Endothelial cell of umbilical vein (primary cell): ENCODE measurements at regions not wholly inside any gene's neighbourhood (a gene's known extent, or its start where the extent isn't known, plus 50 kb on each side); places are given as distances from the start of the nearest gene placed in this dataset.

Experiments used
- BruUV-seq: library from RNA; stranded (reverse); fragments of 400-500 nt; replicated peaks from 2 replicates; lab custom pipeline; 2021; lab: Mats Ljungman, UMichigan
- CTCF ChIA-PET: fragments of 300-600, 350-600 bp; sonication (Branson Sonifier 250); formaldehyde crosslinking; loops from one replicate; lab custom pipeline; 2021; ENCODE audit warnings: antibody characterized with exemption, inconsistent platforms; lab: Charles Lee
- POLR2A ChIA-PET: fragments of 300-600, 350-600 bp; sonication (Branson Sonifier 250); formaldehyde crosslinking; loops from one replicate; lab custom pipeline; 2021; ENCODE audit warnings: antibody characterized with exemption, inconsistent platforms; lab: Charles Lee
- DNase-seq: peaks from one replicate; pipeline ENCODE4 v3.0.0-alpha.2; 2011; ENCODE audit warnings: low read depth, low spot score
- FAIRE-seq: peaks from 2 replicates; lab custom pipeline; 2011; peaks lifted over from hg19 to GRCh38; lab: Jason Lieb, UNC
- H2AFZ ChIP-seq: 2 replicates; pipeline ENCODE4 v1.6.0; 2012; ENCODE audit warnings: low read depth, low read length, control low read depth, inconsistent platforms
- H3K27ac ChIP-seq: 2 replicates; pipeline ENCODE4 v1.5.1; 2011; ENCODE audit warnings: low read depth, mild to moderate bottlenecking, control low read depth, low read length, moderate library complexity; ENCODE audit not compliant: insufficient read depth
- H3K27me3 ChIP-seq, 2 experiments: 2 replicates each; pipeline versions ENCODE4 v1.6.0 to v1.6.1; 2011; ENCODE audit warnings: low read length in 2 of 2, mixed read lengths in 1 of 2; ENCODE audit not compliant: control insufficient read depth in 2 of 2, insufficient read depth in 2 of 2
- H3K36me3 ChIP-seq, 2 experiments: 2 replicates in 1 of 2; 3 replicates in 1 of 2; pipeline ENCODE4 v1.5.1; 2011; ENCODE audit warnings: low read length in 2 of 2, mild to moderate bottlenecking in 1 of 2, moderate library complexity in 1 of 2; ENCODE audit not compliant: control insufficient read depth in 2 of 2, insufficient read depth in 2 of 2; ENCODE audit errors: extremely low read depth in 1 of 2
- H3K4me1 ChIP-seq: 3 replicates; pipeline ENCODE4 v1.5.1; 2011; ENCODE audit warnings: mild to moderate bottlenecking, low read length; ENCODE audit not compliant: control insufficient read depth, insufficient read depth; ENCODE audit errors: extremely low read depth
- H3K4me2 ChIP-seq: 2 replicates; pipeline ENCODE4 v1.6.1; 2011; ENCODE audit warnings: low read length, control low read depth, mixed read lengths; ENCODE audit not compliant: insufficient read depth
- H3K4me3 ChIP-seq, 3 experiments: fragments of 200-600 bp in 1 of 3; sonication (generic), shearing (Covaris generic) in 1 of 3; replicated peaks in 1 of 3; 2 replicates each; pipeline ENCODE4 v1.5.1; 2011 to 2016; ENCODE audit warnings: control low read depth in 3 of 3, low read length in 3 of 3, mild to moderate bottlenecking in 2 of 3, inconsistent platforms in 1 of 3, low read depth in 1 of 3, moderate library complexity in 1 of 3; ENCODE audit not compliant: insufficient read depth in 1 of 3
- H3K79me2 ChIP-seq: 2 replicates; pipeline ENCODE4 v1.6.0; 2012; ENCODE audit warnings: low read length, inconsistent platforms; ENCODE audit not compliant: control insufficient read depth, insufficient read depth
- H3K9ac ChIP-seq: replicated peaks from 2 replicates; pipeline ENCODE3; 2011; ENCODE audit warnings: low read length, control low read depth; ENCODE audit not compliant: insufficient read depth; ENCODE audit errors: extremely low read depth
- H3K9me1 ChIP-seq: replicated peaks from 3 replicates; pipeline ENCODE4 v1.6.0; 2011; ENCODE audit warnings: mild to moderate bottlenecking, low read length; ENCODE audit not compliant: control insufficient read depth, insufficient read depth; ENCODE audit errors: extremely low read depth
- H3K9me3 ChIP-seq: replicated peaks from 2 replicates; pipeline ENCODE4 v1.5.1; 2012; ENCODE audit warnings: low read length, inconsistent platforms; ENCODE audit not compliant: control insufficient read depth, insufficient read depth
- H4K20me1 ChIP-seq: replicated peaks from 2 replicates; pipeline ENCODE3; 2011; ENCODE audit warnings: mild to moderate bottlenecking, low read length; ENCODE audit not compliant: control insufficient read depth, insufficient read depth; ENCODE audit errors: extremely low read depth
- CTCF ChIP-seq, 2 donors: IDR thresholded peaks; 1 replicate in 1 of 2; 2 replicates in 1 of 2; pipeline ENCODE4 v1.5.1; 2011; ENCODE audit warnings: low read length in 2 of 2, mild to moderate bottlenecking in 2 of 2, moderate library complexity in 2 of 2, control low read depth in 1 of 2, inconsistent platforms in 1 of 2, low read depth in 1 of 2; ENCODE audit not compliant: insufficient read depth in 1 of 2; ENCODE audit errors: extremely low read depth in 1 of 2
- EZH2 ChIP-seq: IDR thresholded peaks from 2 replicates; pipeline ENCODE4 v1.6.1; 2012; ENCODE audit warnings: borderline replicate concordance, low read depth, mild to moderate bottlenecking, moderate library complexity, low read length, inconsistent platforms; ENCODE audit not compliant: severe bottlenecking
- FOS ChIP-seq: IDR thresholded peaks from 2 replicates; pipeline ENCODE4 v1.6.1; 2011; ENCODE audit warnings: mild to moderate bottlenecking, low read length, moderate library complexity, borderline replicate concordance; ENCODE audit not compliant: insufficient read depth
- GATA2 ChIP-seq: IDR thresholded peaks from 2 replicates; pipeline ENCODE4 v1.7.0; 2011; ENCODE audit warnings: low read depth, mild to moderate bottlenecking, moderate library complexity, mixed read lengths, low read length; ENCODE audit not compliant: insufficient read length, insufficient read depth
- JUN ChIP-seq: IDR thresholded peaks from 2 replicates; pipeline ENCODE4 v1.6.1; 2011; ENCODE audit warnings: borderline replicate concordance, low read depth; ENCODE audit not compliant: insufficient read length, insufficient read depth
- MAX ChIP-seq: IDR thresholded peaks from 2 replicates; pipeline ENCODE4 v1.6.1; 2011; ENCODE audit not compliant: insufficient read depth, insufficient read length
- MYC ChIP-seq: IDR thresholded peaks from one replicate; pipeline ENCODE4 v1.6.1; 2011; ENCODE audit warnings: mild to moderate bottlenecking, low read depth, low read length
- POLR2A ChIP-seq: IDR thresholded peaks from 2 replicates; pipeline ENCODE4 v1.6.1; 2012; ENCODE audit warnings: low read depth, mild to moderate bottlenecking, control low read depth, low read length
- POLR2AphosphoS5 ChIP-seq: IDR thresholded peaks from 2 replicates; pipeline ENCODE4 v1.6.1; 2012; ENCODE audit warnings: low read depth, mild to moderate bottlenecking, control low read depth, low read length, moderate library complexity; ENCODE audit not compliant: insufficient read depth
- dilution Hi-C: fragments of 300-500 bp; cut with MboI; formaldehyde crosslinking; loops from one replicate; pipeline ENCODE4 v1.15.0; 2019; ENCODE audit warnings: low sequenced_read_pairs; ENCODE audit not compliant: extremely low pct_ligation_motif_present
- intact Hi-C: fragments of 100-400 bp; cut with micrococcal nuclease; formaldehyde crosslinking; loops from one replicate; pipeline ENCODE4 v1.10.0; 2022

- Histone ChIP-seq H3K9me3 (peaks cover 4% of the 10 kb centered on the region), H2AFZ (no peak overlapping the region), H3K4me3 (no peak overlapping the region), H4K20me1 (no peaks in the 10 kb centered on the region), H3K79me2 (no peaks in the 10 kb centered on the region), H3K27me3 (no peaks in the 10 kb centered on the region), H3K9me1 (no peaks in the 10 kb centered on the region), H3K9ac (no peak overlapping the region), H3K4me1 (no peaks in the 10 kb centered on the region), H3K27ac (no peak overlapping the region), H3K4me2 (no peak overlapping the region), H3K36me3 (no peaks in the 10 kb centered on the region)
- POLR2A ChIA-PET, result no interaction called here
- no peak for FAIRE-seq
- CTCF ChIA-PET, result interaction anchor here (0.8 kb wide), 1 partner anchor 1400 kb away, joined by 3 read pairs; no protein-coding TSS in a partner anchor
- TF ChIP-seq CTCF (IDR thresholded peaks at IDR 0.05; ENCODE audit: extremely low read depth in 1 of 2, insufficient read depth in 1 of 2, low read depth in 1 of 2, low read length in 2 of 2), result no peak
- no peak for TF ChIP-seq POLR2AphosphoS5
- TF ChIP-seq EZH2, result no peak
- no peak for TF ChIP-seq MYC
- TF ChIP-seq FOS, result no peak
- no peak for TF ChIP-seq GATA2
- dilution Hi-C loops, result no loop called here
- intact Hi-C loops, result no loop called here
- no peak for DNase-seq
- no TSS peak for BruUV-seq
Measured at GRCh38 chr15:27702581-27702980, 396.5 kb downstream of the OCA2 start.

- POLR2A ChIA-PET, result no interaction called here
- no peak overlapping the region for H3K4me2 ChIP-seq
- no peak for FAIRE-seq
- no peaks in the 10 kb centered on the region for H3K4me1 ChIP-seq
- H3K27me3 ChIP-seq, result no peaks in the 10 kb centered on the region
- CTCF ChIA-PET, result interaction anchor here (0.8 kb wide), 1 partner anchor 1400 kb away, joined by 3 read pairs; no protein-coding TSS in a partner anchor
- H3K9me1 ChIP-seq, result no peaks in the 10 kb centered on the region
- TF ChIP-seq POLR2AphosphoS5 (no peak), JUN (no peak), CTCF (IDR thresholded peaks at IDR 0.05; ENCODE audit: extremely low read depth in 1 of 2, insufficient read depth in 1 of 2, low read depth in 1 of 2, low read length in 2 of 2) (no peak), EZH2 (no peak), MYC (no peak), MAX (no peak), POLR2A (no peak), GATA2 (no peak), FOS (no peak)
- no peak overlapping the region for H3K9ac ChIP-seq
- H2AFZ ChIP-seq, result no peak overlapping the region
- peaks cover 4% of the 10 kb centered on the region for H3K9me3 ChIP-seq
- BruUV-seq, result no TSS peak
- H4K20me1 ChIP-seq, result no peaks in the 10 kb centered on the region
- intact Hi-C loops (no loop called here), dilution Hi-C loops (no loop called here)
- H3K27ac ChIP-seq, result no peak overlapping the region
- H3K79me2 ChIP-seq, result no peaks in the 10 kb centered on the region
- no peak overlapping the region for H3K4me3 ChIP-seq
- H3K36me3 ChIP-seq, result no peaks in the 10 kb centered on the region
- DNase-seq, result no peak
Measured at GRCh38 chr15:27701956-27702355, 397.2 kb downstream of the OCA2 start.
